ENCODE measurements at regions not wholly inside any gene's neighbourhood (a gene's known extent, or its start where the extent isn't known, plus 50 kb on each side); places are given as distances from the start of the nearest gene placed in this dataset.

DNA sequence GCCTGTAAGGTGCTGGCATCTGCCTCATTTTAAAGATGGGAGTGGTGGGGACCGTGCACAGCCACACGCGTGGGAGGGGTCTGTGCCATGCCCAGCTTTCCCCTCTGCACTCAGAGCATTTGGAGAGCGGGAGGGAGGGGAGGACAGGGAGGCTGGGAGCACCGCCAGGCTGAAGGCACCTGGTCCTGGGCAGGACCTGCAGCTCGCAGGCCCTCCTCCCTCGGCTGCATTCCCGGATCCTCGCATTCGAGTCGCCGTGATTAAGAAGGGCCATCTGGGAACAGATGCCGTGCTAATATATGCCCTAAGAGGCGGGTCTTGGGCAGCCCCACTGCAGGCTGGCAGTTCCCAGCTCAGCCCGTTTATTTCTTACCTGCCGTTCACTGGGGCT, 84.0 kb downstream of the PTGR3 start:
- ATAC-seq: no peak
- H3K4me3 ChIP-seq: peak overlapping the region in 1 of 4 donors; percentile 29
- in situ Hi-C loops (cut with MboI; ENCODE audit: low sequenced_read_pairs in 4 of 4): no loop called here

DNA sequence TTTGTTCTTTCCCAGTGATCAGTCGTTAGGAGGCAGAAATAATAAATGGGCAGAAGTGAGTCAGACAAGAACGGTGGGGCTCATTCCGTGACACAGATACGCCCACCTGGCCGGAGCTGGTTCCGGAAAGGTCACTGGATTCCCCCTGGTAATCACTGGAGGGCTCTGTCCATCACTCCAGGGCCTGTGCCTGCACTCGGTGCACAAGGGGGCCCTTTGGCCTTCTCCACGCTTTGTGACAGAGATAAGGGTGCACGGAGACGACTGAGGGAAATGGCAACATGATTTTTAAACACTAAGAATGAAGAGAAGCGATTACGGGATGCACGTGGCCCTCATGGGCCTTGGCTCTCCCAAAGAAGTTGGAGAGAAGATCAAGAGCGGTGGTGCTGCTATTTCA, 84.4 kb downstream of the PTGR3 start:
- Histone ChIP-seq H3K9me3 (no peaks in the 10 kb centered on the region), H3K27ac (no peak overlapping the region), H3K27me3 (no peaks in the 10 kb centered on the region), H3K4me3 (no peak overlapping the region), H3K36me3 (no peaks in the 10 kb centered on the region), H3K4me1 (no peaks in the 10 kb centered on the region)
- ATAC-seq (no peak), DNase-seq (no peak)
- intact Hi-C loops (cut with DNase I; ENCODE audit: low total_unique reads): no loop called here
- TF ChIP-seq, protein P1, sequence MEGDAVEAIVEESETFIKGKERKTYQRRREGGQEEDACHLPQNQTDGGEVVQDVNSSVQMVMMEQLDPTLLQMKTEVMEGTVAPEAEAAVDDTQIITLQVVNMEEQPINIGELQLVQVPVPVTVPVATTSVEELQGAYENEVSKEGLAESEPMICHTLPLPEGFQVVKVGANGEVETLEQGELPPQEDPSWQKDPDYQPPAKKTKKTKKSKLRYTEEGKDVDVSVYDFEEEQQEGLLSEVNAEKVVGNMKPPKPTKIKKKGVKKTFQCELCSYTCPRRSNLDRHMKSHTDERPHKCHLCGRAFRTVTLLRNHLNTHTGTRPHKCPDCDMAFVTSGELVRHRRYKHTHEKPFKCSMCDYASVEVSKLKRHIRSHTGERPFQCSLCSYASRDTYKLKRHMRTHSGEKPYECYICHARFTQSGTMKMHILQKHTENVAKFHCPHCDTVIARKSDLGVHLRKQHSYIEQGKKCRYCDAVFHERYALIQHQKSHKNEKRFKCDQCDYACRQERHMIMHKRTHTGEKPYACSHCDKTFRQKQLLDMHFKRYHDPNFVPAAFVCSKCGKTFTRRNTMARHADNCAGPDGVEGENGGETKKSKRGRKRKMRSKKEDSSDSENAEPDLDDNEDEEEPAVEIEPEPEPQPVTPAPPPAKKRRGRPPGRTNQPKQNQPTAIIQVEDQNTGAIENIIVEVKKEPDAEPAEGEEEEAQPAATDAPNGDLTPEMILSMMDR (IDR thresholded peaks at IDR 0.05 in 4 of 5, conservative IDR thresholded peaks at IDR 0.05 in 1 of 5): no peak
- TF ChIP-seq POLR2A (IDR thresholded peaks at IDR 0.05): no peak
- in situ Hi-C loops (cut with MboI; ENCODE audit: low sequenced_read_pairs in 4 of 4): no loop called here

More for the DNA sequence above, 84.0 kb downstream of the PTGR3 start:
- Histone ChIP-seq H3K4me1 (no peaks in the 10 kb centered on the region), H3K27me3 (no peaks in the 10 kb centered on the region), H3K36me3 (no peaks in the 10 kb centered on the region), H3K9me3 (no peaks in the 10 kb centered on the region), H3K27ac (no peak overlapping the region)
- no peak for TF ChIP-seq POLR2A (IDR thresholded peaks at IDR 0.05)
- TF ChIP-seq, protein P1 (IDR thresholded peaks at IDR 0.05 in 4 of 5, conservative IDR thresholded peaks at IDR 0.05 in 1 of 5): no peak
- DNase-seq: no peak
- intact Hi-C loops (cut with DNase I; ENCODE audit: low total_unique reads): no loop called here

DNA sequence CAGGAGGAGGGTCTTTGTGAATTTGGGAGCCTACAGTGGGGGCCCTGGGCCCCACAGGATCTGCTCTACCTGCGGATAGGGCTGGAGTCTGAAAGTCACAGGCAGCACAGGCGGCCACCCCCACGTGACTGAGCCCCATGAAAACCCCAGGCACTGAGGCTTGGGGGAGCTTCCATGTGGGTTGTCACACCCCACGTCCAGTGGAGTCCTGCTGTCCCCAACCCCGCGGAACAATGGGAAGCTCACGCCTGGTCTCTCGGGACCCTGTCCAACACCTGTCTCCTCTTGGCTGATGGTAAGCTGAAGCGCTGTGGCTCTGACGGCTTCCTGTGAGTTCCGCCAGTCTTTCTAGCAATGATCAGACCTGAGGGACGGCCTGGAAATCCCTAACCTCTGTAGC, 85.8 kb downstream of the PTGR3 start:
- H3K4me1 ChIP-seq: no peaks in the 10 kb centered on the region
- ATAC-seq: no peak
- DNase-seq: no peak
- no peak overlapping the region for H3K4me3 ChIP-seq
- no peaks in the 10 kb centered on the region for H3K9me3 ChIP-seq
- no peak overlapping the region for H3K27ac ChIP-seq
- no peaks in the 10 kb centered on the region for H3K36me3 ChIP-seq
- TF ChIP-seq POLR2A (IDR thresholded peaks at IDR 0.05): no peak
- TF ChIP-seq, protein P1 (IDR thresholded peaks at IDR 0.05 in 4 of 5, conservative IDR thresholded peaks at IDR 0.05 in 1 of 5): no peak
- in situ Hi-C loops (cut with MboI; ENCODE audit: low sequenced_read_pairs in 4 of 4) (no loop called here), intact Hi-C loops (cut with DNase I; ENCODE audit: low total_unique reads) (no loop called here)
- H3K27me3 ChIP-seq: no peaks in the 10 kb centered on the region

DNA sequence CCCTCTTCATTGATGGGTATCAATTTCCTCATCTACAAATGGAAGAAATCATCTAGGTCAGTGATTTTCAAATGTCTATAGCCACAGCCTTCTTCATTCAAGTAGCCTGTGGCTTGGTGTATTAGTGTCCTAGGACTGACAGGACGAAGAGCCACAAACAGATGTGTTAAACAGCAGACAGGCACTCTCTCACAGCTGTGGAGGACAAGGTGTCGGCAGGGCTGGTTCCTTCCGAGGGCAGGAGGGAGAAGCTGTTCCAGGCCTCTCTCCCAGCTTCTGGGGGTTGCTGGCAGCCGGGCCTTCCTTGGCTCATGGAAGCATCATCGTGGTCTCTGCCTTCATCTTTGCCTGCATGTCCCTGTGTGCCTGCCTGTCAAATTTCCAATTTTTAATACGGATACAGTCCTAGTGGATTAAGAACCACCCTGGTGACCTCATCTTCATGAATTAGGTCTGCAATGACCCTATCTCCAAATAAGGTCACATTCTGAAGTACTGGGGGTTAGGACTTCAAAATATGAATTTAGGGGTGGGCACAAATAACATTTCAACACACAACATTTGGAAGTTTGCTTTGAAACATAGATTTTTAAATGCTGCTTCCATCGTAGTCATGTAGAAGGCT, 86.5 kb downstream of the PTGR3 start:
- H3K4me3 ChIP-seq: no peak overlapping the region
- ATAC-seq (no peak), DNase-seq (no peak)
- TF ChIP-seq, protein P1 (IDR thresholded peaks at IDR 0.05 in 4 of 5, conservative IDR thresholded peaks at IDR 0.05 in 1 of 5): no peak
- no peak for TF ChIP-seq POLR2A (IDR thresholded peaks at IDR 0.05)
- no peaks in the 10 kb centered on the region for H3K36me3 ChIP-seq
- intact Hi-C loops (cut with DNase I; ENCODE audit: low total_unique reads) (no loop called here), in situ Hi-C loops (cut with MboI; ENCODE audit: low sequenced_read_pairs in 4 of 4) (no loop called here)
- no peaks in the 10 kb centered on the region for H3K27me3 ChIP-seq
- H3K9me3 ChIP-seq: no peaks in the 10 kb centered on the region
- H3K27ac ChIP-seq: no peak overlapping the region
- no peaks in the 10 kb centered on the region for H3K4me1 ChIP-seq

DNA sequence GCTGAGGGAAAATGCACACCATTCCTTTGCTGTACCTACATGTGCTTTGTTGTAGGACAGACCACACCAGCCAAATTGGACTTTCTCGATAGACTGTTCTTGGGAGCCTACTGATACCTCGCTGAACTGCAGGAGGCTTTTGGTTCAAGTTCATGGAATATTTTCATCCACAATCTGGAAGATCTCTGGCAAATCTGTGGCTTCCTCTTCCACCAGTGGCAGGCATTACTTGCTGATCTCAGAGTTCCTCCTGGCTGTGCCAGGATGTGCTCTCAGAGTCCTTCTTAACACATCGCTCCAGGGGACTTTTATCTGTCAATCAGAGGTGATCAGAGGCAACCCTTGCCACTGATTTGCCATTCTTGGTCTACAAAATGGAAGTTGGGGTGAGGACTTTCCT, 87.7 kb downstream of the PTGR3 start:
- intact Hi-C loops (cut with DNase I; ENCODE audit: low total_unique reads) (no loop called here), in situ Hi-C loops (cut with MboI; ENCODE audit: low sequenced_read_pairs in 4 of 4) (no loop called here)
- no peaks in the 10 kb centered on the region for H3K27me3 ChIP-seq
- ATAC-seq (no peak), DNase-seq (no peak)
- no peak overlapping the region for H3K4me3 ChIP-seq
- no peaks in the 10 kb centered on the region for H3K36me3 ChIP-seq
- no peaks in the 10 kb centered on the region for H3K4me1 ChIP-seq
- no peak overlapping the region for H3K27ac ChIP-seq
- H3K9me3 ChIP-seq: no peaks in the 10 kb centered on the region
- TF ChIP-seq POLR2A (IDR thresholded peaks at IDR 0.05): no peak
- TF ChIP-seq, protein P1 (IDR thresholded peaks at IDR 0.05 in 4 of 5, conservative IDR thresholded peaks at IDR 0.05 in 1 of 5): no peak

Measured in gastrocnemius medialis (tissue), 4 donors.